H9 (cell line): ENCODE measurements at regions not wholly inside any gene's neighbourhood (a gene's known extent, or its start where the extent isn't known, plus 50 kb on each side); places are given as distances from the start of the nearest gene placed in this dataset.

ENCODE experiments used
- DNase-seq: peaks from one replicate; pipeline ENCODE4 v3.0.0-alpha.2; 2017
- H2AFZ ChIP-seq: one replicate; pipeline ENCODE4 v1.6.1; 2013; ENCODE audit warnings: mild to moderate bottlenecking, low read length, control low read depth, moderate library complexity
- H2AK5ac ChIP-seq: 2 replicates; pipeline ENCODE4 v1.6.1; 2013; ENCODE audit warnings: low read length, control low read depth, mixed read lengths; ENCODE audit not compliant: insufficient read length
- H2BK120ac ChIP-seq: one replicate; pipeline ENCODE4 v1.6.1; 2013; ENCODE audit warnings: low read depth, mild to moderate bottlenecking, low read length, control low read depth, inconsistent platforms; ENCODE audit not compliant: poor library complexity, severe bottlenecking
- H2BK12ac ChIP-seq: 2 replicates; pipeline ENCODE4 v1.6.1; 2013; ENCODE audit warnings: low read length, control low read depth, mixed read lengths, low read depth; ENCODE audit not compliant: insufficient read length
- H2BK15ac ChIP-seq: 2 replicates; pipeline ENCODE4 v1.6.1; 2013; ENCODE audit warnings: low read depth, low read length, control low read depth
- H2BK20ac ChIP-seq: one replicate; pipeline ENCODE4 v1.6.1; 2013; ENCODE audit warnings: low read depth, mild to moderate bottlenecking, low read length, control low read depth, inconsistent platforms; ENCODE audit not compliant: poor library complexity, severe bottlenecking
- H2BK5ac ChIP-seq: 2 replicates; pipeline ENCODE4 v1.6.1; 2013; ENCODE audit warnings: low read length, control low read depth, mixed read lengths; ENCODE audit not compliant: insufficient read length
- H3K14ac ChIP-seq: 2 replicates; pipeline ENCODE4 v1.6.1; 2013; ENCODE audit warnings: low read length, control low read depth; ENCODE audit not compliant: insufficient read depth
- H3K18ac ChIP-seq: 2 replicates; pipeline ENCODE4 v1.6.1; 2013; ENCODE audit warnings: low read depth, mild to moderate bottlenecking, mixed read lengths, low read length, control low read depth; ENCODE audit not compliant: insufficient read length
- H3K23ac ChIP-seq: 2 replicates; pipeline ENCODE4 v1.6.1; 2013; ENCODE audit warnings: low read length, control low read depth, mixed read lengths, low read depth; ENCODE audit not compliant: insufficient read length
- H3K23me2 ChIP-seq: 2 replicates; pipeline ENCODE4 v1.6.1; 2013; ENCODE audit warnings: low read depth, mild to moderate bottlenecking, mixed read lengths, low read length, control low read depth; ENCODE audit not compliant: insufficient read length, poor library complexity, severe bottlenecking
- H3K27ac ChIP-seq: 2 replicates; pipeline ENCODE4 v1.5.1; 2013; ENCODE audit warnings: low read length, control low read depth, mixed read lengths, low read depth; ENCODE audit not compliant: insufficient read length
- H3K27me3 ChIP-seq: 2 replicates; pipeline ENCODE4 v1.6.1; 2013; ENCODE audit warnings: low read length, control low read depth, inconsistent platforms; ENCODE audit not compliant: insufficient read depth
- H3K4ac ChIP-seq: 2 replicates; pipeline ENCODE4 v1.6.1; 2013; ENCODE audit warnings: low read depth, mild to moderate bottlenecking, control low read depth, inconsistent platforms, low read length, moderate library complexity
- H3K4me1 ChIP-seq: 2 replicates; pipeline ENCODE4 v1.6.1; 2013; ENCODE audit warnings: low read length, control low read depth, inconsistent platforms; ENCODE audit not compliant: insufficient read depth
- H3K4me2 ChIP-seq: 2 replicates; pipeline ENCODE4 v1.6.1; 2013; ENCODE audit warnings: low read length, control low read depth, mixed read lengths; ENCODE audit not compliant: insufficient read length, insufficient read depth
- H3K56ac ChIP-seq: 2 replicates; pipeline ENCODE4 v1.6.1; 2013; ENCODE audit warnings: low read depth, mild to moderate bottlenecking, mixed read lengths, low read length, control low read depth; ENCODE audit not compliant: insufficient read length
- H3K79me1 ChIP-seq: 2 replicates; pipeline ENCODE4 v1.6.1; 2013; ENCODE audit warnings: low read depth, mild to moderate bottlenecking, moderate library complexity, low read length, control low read depth, inconsistent platforms; ENCODE audit not compliant: insufficient read depth, poor library complexity, severe bottlenecking
- H3K79me2 ChIP-seq: 2 replicates; pipeline ENCODE4 v1.6.1; 2013; ENCODE audit warnings: low read length, control low read depth, inconsistent platforms; ENCODE audit not compliant: insufficient read depth
- H3K9ac ChIP-seq: 2 replicates; pipeline ENCODE4 v1.6.1; 2013; ENCODE audit warnings: low read length, control low read depth, mixed read lengths; ENCODE audit not compliant: insufficient read length; ENCODE audit errors: extremely low read depth
- H3K9me3 ChIP-seq: one replicate; pipeline ENCODE4 v1.6.1; 2013; ENCODE audit warnings: low read depth, low read length, inconsistent platforms; ENCODE audit not compliant: control insufficient read depth
- H3T11ph ChIP-seq: one replicate; pipeline ENCODE4 v1.6.1; 2013; ENCODE audit warnings: mild to moderate bottlenecking, low read length, control low read depth, inconsistent platforms
- H4K20me1 ChIP-seq: one replicate; pipeline ENCODE4 v1.6.1; 2013; ENCODE audit not compliant: control insufficient read depth, insufficient read length, insufficient read depth
- H4K5ac ChIP-seq: 2 replicates; pipeline ENCODE4 v1.6.1; 2013; ENCODE audit warnings: low read depth, mild to moderate bottlenecking, mixed read lengths, low read length, control low read depth; ENCODE audit not compliant: insufficient read length
- H4K8ac ChIP-seq: replicated peaks from 2 replicates; pipeline ENCODE4 v1.6.1; 2013; ENCODE audit warnings: low read length, control low read depth, mixed read lengths, low read depth; ENCODE audit not compliant: insufficient read length
- H4K91ac ChIP-seq: 2 replicates; pipeline ENCODE4 v1.6.1; 2013; ENCODE audit warnings: low read depth, mild to moderate bottlenecking, moderate library complexity, mixed read lengths, low read length, control low read depth; ENCODE audit not compliant: insufficient read length
- H3K27ac Mint-ChIP-seq, 3 experiments: 2 replicates in 2 of 3; 3 replicates in 1 of 3; pipeline ENCODE4 v1.8.0; 2020 to 2021; ENCODE audit warnings: mixed read lengths in 3 of 3, mild to moderate bottlenecking in 1 of 3, moderate library complexity in 1 of 3
- H3K27me3 Mint-ChIP-seq: 2 replicates; pipeline ENCODE4 v1.8.0; 2021; ENCODE audit warnings: low read depth, mild to moderate bottlenecking, moderate library complexity, mixed read lengths
- H3K36me3 Mint-ChIP-seq, 3 experiments: 2 replicates in 2 of 3; 3 replicates in 1 of 3; pipeline ENCODE4 v1.8.0; 2020 to 2021; ENCODE audit warnings: low read depth in 3 of 3, mixed read lengths in 3 of 3; ENCODE audit not compliant: insufficient read depth in 1 of 3
- H3K4me1 Mint-ChIP-seq, 2 experiments: 2 replicates each; pipeline ENCODE4 v1.8.0; 2020; ENCODE audit warnings: mixed read lengths in 2 of 2
- H3K4me3 Mint-ChIP-seq, 2 experiments: 2 replicates in 1 of 2; 3 replicates in 1 of 2; pipeline ENCODE4 v1.8.0; 2020 to 2021; ENCODE audit warnings: mild to moderate bottlenecking in 2 of 2, mixed read lengths in 2 of 2, moderate library complexity in 1 of 2
- H3K9me3 Mint-ChIP-seq, 2 experiments: 2 replicates in 1 of 2; 3 replicates in 1 of 2; pipeline ENCODE4 v1.8.0; 2020; ENCODE audit warnings: mild to moderate bottlenecking in 2 of 2, mixed read lengths in 2 of 2, moderate library complexity in 1 of 2
- WGBS: extraction: QIAGEN DNeasy Blood & Tissue Kit; methylation state at CpG from one replicate; pipeline ENCODE4 v1.1.7; 2013; ENCODE audit warnings: missing lambda C conversion rate, low lambda C conversion rate, mixed read lengths; ENCODE audit not compliant: insufficient read length; ENCODE audit errors: extremely low coverage; 5-methylcytosine and 5-hydroxymethylcytosine counted together
- TF ChIP-seq, protein P1 (sequence below): fragments of 200-600 bp; sonication (generic); conservative IDR thresholded peaks from 3 replicates; pipeline ENCODE4 v1.8.0; 2021; ENCODE audit warnings: antibody characterized with exemption, mild to moderate bottlenecking

DNA sequence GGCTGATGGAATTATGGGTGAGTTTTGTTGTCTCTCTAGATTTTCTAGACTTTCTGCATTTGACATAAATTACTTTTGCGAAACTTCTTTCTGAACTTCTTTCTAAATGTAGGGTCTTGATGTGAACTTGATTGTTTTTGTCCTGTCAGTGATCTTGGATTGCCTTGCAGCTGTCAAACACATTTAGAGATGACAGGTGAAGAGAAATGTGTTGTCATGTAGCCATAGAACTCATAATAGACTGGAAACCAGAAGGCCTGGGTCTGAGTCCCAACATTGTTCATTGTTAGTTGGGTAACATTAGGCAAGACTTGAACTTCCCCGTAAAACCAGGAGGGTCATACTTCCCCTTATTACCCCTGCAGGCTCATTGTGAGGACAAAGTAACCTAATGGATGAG, 109.0 kb downstream of the LRIG3 start:
- Histone ChIP-seq H3K56ac (no peak overlapping the region), H4K8ac (no peak overlapping the region), H2BK120ac (no peak overlapping the region), H4K20me1 (no peaks in the 10 kb centered on the region), H4K91ac (no peak overlapping the region), H3K23me2 (no peaks in the 10 kb centered on the region), H3K23ac (no peak overlapping the region), H3K9me3 (no peaks in the 10 kb centered on the region), H3K79me2 (no peaks in the 10 kb centered on the region), H3K79me1 (no peaks in the 10 kb centered on the region), H3K27me3 (no peaks in the 10 kb centered on the region; the same call in 1 of the 2 replicates), H3T11ph (no peak overlapping the region), H2BK15ac (no peak overlapping the region), H3K4me2 (no peak overlapping the region), H4K5ac (no peak overlapping the region), H3K18ac (no peak overlapping the region), H3K9ac (no peak overlapping the region), H2AFZ (no peak overlapping the region), H3K14ac (no peak overlapping the region), H3K4me1 (no peaks in the 10 kb centered on the region), H2BK20ac (no peak overlapping the region), H2BK12ac (no peak overlapping the region), H2AK5ac (no peak overlapping the region), H2BK5ac (no peak overlapping the region), H3K4ac (no peak overlapping the region), H3K27ac (no peak overlapping the region)
- Mint-ChIP-seq H3K27ac (no peak overlapping the region), H3K9me3 (no peaks in the 10 kb centered on the region), H3K36me3 (no peaks in the 10 kb centered on the region), H3K4me3 (no peak overlapping the region), H3K27me3 (no peaks in the 10 kb centered on the region; the same call in 1 of the 2 replicates), H3K4me1 (peaks cover 3 to 9% of the 10 kb centered on the region in 2 experiments; a peak in 3 of 4 replicates)
- DNase-seq = no peak
- TF ChIP-seq, protein P1, sequence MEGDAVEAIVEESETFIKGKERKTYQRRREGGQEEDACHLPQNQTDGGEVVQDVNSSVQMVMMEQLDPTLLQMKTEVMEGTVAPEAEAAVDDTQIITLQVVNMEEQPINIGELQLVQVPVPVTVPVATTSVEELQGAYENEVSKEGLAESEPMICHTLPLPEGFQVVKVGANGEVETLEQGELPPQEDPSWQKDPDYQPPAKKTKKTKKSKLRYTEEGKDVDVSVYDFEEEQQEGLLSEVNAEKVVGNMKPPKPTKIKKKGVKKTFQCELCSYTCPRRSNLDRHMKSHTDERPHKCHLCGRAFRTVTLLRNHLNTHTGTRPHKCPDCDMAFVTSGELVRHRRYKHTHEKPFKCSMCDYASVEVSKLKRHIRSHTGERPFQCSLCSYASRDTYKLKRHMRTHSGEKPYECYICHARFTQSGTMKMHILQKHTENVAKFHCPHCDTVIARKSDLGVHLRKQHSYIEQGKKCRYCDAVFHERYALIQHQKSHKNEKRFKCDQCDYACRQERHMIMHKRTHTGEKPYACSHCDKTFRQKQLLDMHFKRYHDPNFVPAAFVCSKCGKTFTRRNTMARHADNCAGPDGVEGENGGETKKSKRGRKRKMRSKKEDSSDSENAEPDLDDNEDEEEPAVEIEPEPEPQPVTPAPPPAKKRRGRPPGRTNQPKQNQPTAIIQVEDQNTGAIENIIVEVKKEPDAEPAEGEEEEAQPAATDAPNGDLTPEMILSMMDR = no peak
- WGBS = no CpG with 5 or more reads among the region's 2 CpGs
